ENCODE measurements at regions not wholly inside any gene's neighbourhood (a gene's known extent, or its start where the extent isn't known, plus 50 kb on each side); places are given as distances from the start of the nearest gene placed in this dataset.

DNA sequence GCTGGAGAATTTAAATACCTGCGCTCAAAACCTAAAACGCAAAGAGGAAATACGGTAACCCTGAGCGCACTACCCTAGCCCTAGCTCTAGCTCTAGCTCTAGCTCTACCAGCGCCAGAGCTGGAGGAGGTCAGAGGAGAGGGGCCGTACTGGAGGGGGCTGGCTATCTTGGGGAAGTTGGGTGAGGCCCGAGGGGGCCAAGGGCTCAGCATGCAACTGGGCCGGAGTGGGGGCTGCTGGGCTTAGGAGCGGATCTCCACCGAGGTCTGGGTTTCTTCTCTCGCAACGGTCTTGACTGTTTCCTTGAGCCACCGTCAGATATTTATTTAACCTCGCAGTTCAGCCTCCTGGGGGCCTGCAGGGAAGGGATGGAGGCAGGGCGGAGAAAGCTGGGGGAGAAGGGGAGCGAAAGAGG is 91.0 kb downstream of the NCR2 start:
- H3K79me1 ChIP-seq (ENCODE audit: insufficient read depth, low read depth, low read length, poor library complexity, severe bottlenecking), result no peaks in the 10 kb centered on the region
- no peak overlapping the region for H2BK15ac ChIP-seq (ENCODE audit: low read depth, low read length)
- H4K20me1 ChIP-seq (ENCODE audit: control insufficient read depth, insufficient read depth, insufficient read length), result no peaks in the 10 kb centered on the region
- H2AFZ ChIP-seq (ENCODE audit: low read length), result no peak overlapping the region
- Mint-ChIP-seq H3K27me3 (ENCODE audit: low read depth) (peaks cover 32% of the 10 kb centered on the region), H3K4me3 (no peak overlapping the region), H3K4me1 (peaks cover 18 to 26% of the 10 kb centered on the region in 2 experiments), H3K36me3 (ENCODE audit: insufficient read depth in 1 of 3, low read depth in 3 of 3) (no peaks in the 10 kb centered on the region), H3K9me3 (no peaks in the 10 kb centered on the region; a peak in 1 of 5 replicates), H3K27ac (no peak overlapping the region)
- no peak overlapping the region for H2BK120ac ChIP-seq (ENCODE audit: low read depth, low read length, poor library complexity, severe bottlenecking)
- no peak overlapping the region for H4K91ac ChIP-seq (ENCODE audit: insufficient read length, low read depth, low read length)
- no peak overlapping the region for H2BK12ac ChIP-seq (ENCODE audit: insufficient read length, low read depth, low read length)
- H3K79me2 ChIP-seq (ENCODE audit: insufficient read depth, low read length), result no peaks in the 10 kb centered on the region
- peaks cover 36% of the 10 kb centered on the region; the same call in 1 of the 2 replicates for H3K27me3 ChIP-seq (ENCODE audit: insufficient read depth, low read length)
- H3T11ph ChIP-seq (ENCODE audit: low read length), result no peak overlapping the region
- no peak overlapping the region for H4K5ac ChIP-seq (ENCODE audit: insufficient read length, low read depth, low read length)
- no peak overlapping the region for H3K27ac ChIP-seq (ENCODE audit: insufficient read length, low read depth, low read length)
- no peak overlapping the region for H2AK5ac ChIP-seq (ENCODE audit: insufficient read length, low read length)
- peak; percentile 65 for DNase-seq
- peak overlapping the region; percentile 83 for H3K4me2 ChIP-seq (ENCODE audit: insufficient read depth, insufficient read length, low read length)
- TF ChIP-seq, protein P1, sequence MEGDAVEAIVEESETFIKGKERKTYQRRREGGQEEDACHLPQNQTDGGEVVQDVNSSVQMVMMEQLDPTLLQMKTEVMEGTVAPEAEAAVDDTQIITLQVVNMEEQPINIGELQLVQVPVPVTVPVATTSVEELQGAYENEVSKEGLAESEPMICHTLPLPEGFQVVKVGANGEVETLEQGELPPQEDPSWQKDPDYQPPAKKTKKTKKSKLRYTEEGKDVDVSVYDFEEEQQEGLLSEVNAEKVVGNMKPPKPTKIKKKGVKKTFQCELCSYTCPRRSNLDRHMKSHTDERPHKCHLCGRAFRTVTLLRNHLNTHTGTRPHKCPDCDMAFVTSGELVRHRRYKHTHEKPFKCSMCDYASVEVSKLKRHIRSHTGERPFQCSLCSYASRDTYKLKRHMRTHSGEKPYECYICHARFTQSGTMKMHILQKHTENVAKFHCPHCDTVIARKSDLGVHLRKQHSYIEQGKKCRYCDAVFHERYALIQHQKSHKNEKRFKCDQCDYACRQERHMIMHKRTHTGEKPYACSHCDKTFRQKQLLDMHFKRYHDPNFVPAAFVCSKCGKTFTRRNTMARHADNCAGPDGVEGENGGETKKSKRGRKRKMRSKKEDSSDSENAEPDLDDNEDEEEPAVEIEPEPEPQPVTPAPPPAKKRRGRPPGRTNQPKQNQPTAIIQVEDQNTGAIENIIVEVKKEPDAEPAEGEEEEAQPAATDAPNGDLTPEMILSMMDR (conservative IDR thresholded peaks at IDR 0.05), result no peak
- H4K8ac ChIP-seq (replicated peaks; ENCODE audit: insufficient read length, low read depth, low read length), result no peak overlapping the region
- H3K23me2 ChIP-seq (ENCODE audit: insufficient read length, low read depth, low read length, poor library complexity, severe bottlenecking), result peaks cover 11% of the 10 kb centered on the region
- WGBS (ENCODE audit: extremely low coverage, insufficient read length, low lambda C conversion rate), result no CpG with 5 or more reads among the region's 16 CpGs
- peaks cover 4% of the 10 kb centered on the region; the same call in 1 of the 2 replicates for H3K4me1 ChIP-seq (ENCODE audit: insufficient read depth, low read length)
- no peak overlapping the region for H2BK20ac ChIP-seq (ENCODE audit: low read depth, low read length, poor library complexity, severe bottlenecking)
- no peak overlapping the region for H2BK5ac ChIP-seq (ENCODE audit: insufficient read length, low read length)
- no peak overlapping the region for H3K56ac ChIP-seq (ENCODE audit: insufficient read length, low read depth, low read length)
- H3K9ac ChIP-seq (ENCODE audit: extremely low read depth, insufficient read length, low read length), result no peak overlapping the region
- H3K4ac ChIP-seq (ENCODE audit: low read depth, low read length), result no peak overlapping the region
- no peak overlapping the region for H3K18ac ChIP-seq (ENCODE audit: insufficient read length, low read depth, low read length)
- no peak overlapping the region for H3K14ac ChIP-seq (ENCODE audit: insufficient read depth, low read length)
- H3K9me3 ChIP-seq (ENCODE audit: control insufficient read depth, low read depth, low read length), result no peaks in the 10 kb centered on the region
- H3K23ac ChIP-seq (ENCODE audit: insufficient read length, low read depth, low read length), result no peak overlapping the region
